ENCODE measurements at regions not wholly inside any gene's neighbourhood (a gene's known extent, or its start where the extent isn't known, plus 50 kb on each side); places are given as distances from the start of the nearest gene placed in this dataset.

DNA sequence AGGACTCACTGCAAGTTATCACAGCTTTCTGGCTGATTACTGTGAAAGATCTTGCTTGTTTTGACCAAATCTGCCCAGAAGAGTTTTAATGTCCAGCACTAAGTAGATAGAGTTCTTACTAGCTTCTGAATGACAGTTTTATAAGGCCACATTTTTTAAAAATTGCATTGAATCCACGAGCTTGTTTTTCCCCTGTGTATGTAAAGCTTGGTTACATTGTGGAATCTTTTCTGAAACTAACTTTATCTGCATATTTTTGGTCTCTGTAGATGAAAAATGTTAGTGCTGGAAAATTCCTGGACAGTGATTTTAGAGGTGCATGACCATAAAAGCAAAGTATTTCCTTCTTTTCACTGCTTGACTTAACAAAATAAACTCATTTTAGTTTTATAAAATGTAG lies 650.3 kb upstream of the FAM241A start:
- DNase-seq (ENCODE audit: low spot score), result no peak

DNA sequence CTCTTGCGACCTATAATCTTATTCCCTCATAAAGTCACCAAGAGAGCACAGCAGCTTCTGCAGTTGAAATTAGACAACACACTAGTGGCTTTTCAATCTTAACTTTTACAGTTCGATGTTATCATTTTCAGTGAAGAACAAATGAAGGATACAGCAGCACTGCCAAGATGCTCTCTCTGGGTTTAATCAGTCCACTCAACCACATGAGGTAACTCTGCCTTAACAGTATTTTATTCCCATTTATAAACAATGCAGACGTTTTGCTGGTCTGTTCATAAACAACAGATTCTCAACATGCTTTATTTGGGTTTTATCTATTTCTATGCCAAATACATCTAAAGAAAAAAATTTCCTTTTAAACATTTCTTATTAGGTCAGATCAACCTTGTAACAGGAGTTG lies 646.0 kb upstream of the FAM241A start:
- no peak for DNase-seq (ENCODE audit: low spot score)

DNA sequence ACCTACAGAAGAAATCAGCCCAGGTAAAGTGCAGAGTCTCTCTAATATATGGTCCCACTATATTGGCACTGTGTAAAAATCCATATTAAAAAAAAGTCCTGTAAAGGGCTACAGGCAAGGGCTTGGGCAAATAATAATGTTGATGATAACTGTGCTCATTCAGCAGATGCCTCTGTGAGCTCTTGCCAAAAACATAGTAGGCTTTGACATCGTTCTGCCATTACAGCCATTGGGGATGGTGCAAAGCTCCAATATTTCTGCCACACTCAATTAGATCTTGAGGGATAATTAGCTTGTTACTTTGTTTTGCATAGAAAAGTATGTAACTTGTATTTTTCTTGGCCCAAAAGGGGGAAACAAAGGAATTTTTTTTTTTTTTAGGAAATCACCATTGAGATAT lies 645.5 kb upstream of the FAM241A start:
- DNase-seq (ENCODE audit: low spot score), result no peak

DNA sequence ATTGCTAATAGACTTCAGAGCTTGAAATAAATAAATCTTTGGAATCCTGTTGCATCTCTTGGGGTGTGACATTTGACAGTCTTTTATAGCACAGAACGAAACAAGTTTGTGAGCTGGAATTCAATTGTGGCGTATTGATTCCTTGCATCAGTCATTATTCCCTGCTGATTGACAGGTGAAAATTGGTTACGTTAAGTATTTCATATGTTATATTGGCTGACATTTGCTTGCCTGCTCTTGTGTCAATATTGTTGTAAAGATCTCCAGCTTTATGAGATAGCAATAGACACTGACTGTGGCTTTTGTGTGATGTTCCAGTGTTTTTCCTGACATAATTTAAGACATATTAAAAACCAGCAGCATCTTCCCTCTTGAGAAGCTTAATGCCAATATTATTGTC lies 644.4 kb upstream of the FAM241A start:
- DNase-seq (ENCODE audit: low spot score), result no peak

DNA sequence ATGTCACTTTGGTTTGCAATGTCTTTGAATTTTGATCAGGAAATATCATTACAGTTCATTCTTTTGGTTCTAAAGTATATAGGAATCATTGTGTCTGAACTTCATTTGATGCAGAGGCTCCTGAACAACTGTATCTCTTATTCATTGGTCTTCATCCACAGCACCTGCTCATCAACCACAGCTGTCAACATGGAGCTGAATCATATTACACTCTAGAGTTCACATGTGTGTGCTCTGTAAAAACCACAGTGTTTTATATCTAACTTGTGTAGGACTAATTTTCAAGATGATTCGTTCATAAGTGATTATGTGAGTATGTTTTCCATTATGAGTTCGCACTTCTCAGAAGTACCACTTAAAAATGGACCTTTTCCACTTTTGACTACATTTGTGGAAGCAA lies 643.3 kb upstream of the FAM241A start:
- DNase-seq (ENCODE audit: low spot score), result no peak

DNA sequence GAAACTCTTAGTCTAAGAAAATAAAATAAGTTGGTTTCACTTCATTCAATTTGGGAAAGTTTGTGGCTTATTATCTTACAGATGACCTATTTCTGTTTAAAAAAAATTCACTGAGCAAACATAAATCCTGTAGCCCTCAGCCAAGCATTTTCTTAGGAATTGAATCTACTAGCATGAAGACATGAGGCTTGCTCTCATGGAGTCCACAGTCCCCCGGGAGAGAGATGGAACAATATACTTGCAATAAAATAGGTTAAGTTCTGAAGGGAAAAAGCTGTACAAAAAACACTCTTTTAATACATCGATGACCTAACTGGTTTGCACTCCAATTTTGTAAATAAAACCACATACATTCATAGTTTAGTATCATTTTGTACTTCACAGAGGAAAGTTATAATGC lies 642.6 kb upstream of the FAM241A start:
- DNase-seq (ENCODE audit: low spot score), result no peak

DNA sequence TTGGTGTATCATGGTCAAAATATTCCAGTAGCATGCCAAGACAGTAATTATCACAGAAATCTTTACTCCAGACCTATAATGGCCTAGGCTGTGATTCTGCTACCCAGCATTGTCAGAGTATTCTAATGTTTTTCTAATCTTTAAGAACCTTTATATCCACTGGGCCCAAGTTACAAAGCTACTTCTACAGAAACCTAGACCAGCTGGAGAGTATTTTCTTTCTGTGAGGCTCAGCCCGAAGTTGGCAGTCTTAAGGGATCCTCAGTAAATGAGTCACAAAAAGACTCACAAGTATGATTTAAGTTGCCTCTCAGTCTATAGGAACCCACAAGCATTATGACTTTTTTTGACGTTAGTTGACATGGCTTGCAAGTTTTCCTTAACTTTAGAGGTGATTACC lies 638.5 kb upstream of the FAM241A start:
- DNase-seq (ENCODE audit: low spot score), result peak; percentile 26

DNA sequence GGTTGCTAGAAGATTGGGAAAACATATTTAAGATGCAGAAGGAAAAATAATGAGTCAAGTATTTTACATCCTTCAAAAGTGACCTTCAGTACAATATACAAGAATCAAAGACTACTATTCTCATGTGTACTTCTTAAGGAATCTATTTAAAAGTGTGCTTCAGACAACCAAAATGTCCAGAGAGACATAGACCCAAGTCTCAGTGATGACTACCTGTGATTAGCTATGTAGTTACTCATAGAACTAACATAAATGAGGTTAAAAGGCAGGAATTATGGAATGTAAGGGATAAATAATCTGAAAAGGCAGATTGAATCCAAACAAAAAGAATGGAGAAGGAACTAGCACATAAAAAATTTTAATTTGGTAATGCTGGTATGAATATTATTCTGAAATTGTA lies 634.7 kb upstream of the FAM241A start:
- DNase-seq (ENCODE audit: low spot score), result no peak

DNA sequence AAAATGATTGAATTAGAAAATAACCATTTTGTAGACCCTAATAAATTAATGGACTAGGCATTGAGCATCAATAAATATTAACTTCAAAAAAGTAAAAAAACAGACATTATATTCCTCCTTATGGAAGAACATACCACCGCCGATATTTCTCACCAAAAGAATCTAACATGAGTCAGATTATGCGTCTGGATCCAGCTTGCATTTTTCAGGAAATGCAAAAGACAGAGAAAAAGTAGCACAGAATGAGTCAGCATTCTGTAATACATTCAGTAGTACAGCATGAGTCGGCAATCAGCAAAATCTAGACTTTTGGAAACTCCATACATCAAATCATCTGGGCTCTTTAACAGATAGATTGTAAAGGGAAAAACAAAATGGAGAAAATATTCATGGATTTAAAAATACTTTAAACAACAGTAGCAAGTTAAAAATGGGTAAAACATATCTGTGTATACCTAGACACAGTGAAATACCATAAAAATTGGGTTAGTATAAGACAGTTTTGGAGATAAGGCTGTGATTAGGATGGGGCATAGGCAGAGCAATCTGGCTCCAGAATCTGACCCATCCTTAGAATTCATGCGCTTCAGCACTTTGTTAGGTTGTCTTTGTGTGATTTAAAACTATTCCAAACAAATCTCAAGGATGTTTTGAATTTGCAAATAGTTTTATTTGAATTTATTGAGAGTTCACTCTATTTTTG lies 633.0 kb upstream of the FAM241A start:
- DNase-seq (ENCODE audit: low spot score), result peak; percentile 60

DNA sequence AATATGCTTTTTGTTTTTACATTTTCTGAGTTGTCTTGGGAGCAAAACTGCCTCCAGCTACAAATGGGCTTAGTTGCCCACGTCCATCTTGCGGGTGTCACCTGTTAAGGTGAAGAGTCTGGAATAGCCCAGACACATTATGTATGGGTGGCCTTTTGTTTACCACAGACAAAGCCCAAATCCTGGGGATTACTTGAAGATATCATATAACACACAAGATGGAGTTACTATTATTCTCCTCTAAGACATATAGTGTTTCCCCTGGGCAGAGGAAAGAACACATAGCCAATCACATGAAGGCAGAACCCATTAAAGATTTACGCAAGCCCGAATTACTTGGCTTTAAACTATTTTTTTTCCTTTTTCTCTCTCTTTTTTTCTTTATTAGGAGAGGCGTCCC lies 625.6 kb upstream of the FAM241A start:
- DNase-seq (ENCODE audit: low spot score), result no peak

DNA sequence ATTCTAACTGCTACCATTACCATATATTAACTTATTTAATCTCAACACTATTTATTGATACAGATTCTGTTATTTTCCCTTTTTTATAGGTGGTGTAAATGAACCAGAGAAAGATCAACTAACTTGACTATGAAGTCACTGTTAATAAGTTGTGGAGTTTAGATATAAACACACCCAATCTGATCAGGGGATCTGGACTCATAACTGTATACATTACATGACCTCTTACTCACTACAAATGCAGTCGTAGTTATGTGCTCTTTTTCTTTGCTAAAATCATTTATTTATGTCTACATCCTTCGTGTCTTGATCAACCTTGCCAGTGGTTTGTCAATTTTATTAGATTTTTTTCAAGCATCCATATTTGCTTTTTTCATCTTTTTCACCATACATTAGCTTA lies 614.8 kb upstream of the FAM241A start:
- DNase-seq (ENCODE audit: low spot score), result no peak

DNA sequence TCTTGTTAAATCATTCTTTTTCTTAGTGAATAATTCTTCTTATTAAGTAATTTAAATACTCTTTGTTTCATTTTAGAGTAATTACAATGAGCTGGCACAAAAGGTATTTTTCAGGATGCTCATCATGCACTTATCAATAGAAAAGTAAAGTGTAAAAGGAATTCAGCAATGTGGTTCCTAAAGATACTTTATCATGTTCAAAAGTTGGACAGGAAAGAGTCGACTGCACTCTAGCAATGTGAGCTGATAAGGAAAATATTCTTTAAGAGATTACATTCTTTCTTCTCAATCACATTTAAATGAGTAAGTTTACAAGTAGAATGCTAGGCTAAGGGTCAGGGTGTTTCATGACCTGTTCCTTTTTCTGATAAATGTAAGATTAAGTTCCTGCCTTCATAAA lies 609.5 kb upstream of the FAM241A start:
- DNase-seq (ENCODE audit: low spot score), result no peak

DNA sequence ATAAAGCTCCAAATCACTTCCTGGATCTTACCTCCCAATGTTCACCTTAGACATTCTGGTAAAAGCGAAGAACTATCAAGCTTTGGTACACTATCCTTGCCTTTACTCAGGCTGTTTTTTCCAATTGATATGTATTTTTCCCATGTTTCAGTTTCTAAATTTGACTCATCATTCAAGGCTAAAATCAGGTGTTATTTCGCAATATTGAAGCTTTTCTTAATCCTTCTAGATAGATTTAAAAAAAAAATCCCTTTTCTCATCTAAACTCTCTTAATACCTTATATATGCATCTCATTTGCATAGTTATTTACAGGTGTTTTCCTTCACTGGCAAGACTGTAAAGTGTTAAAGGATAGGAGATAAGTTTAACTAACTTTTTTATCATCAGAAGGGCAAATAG lies 608.1 kb upstream of the FAM241A start:
- DNase-seq (ENCODE audit: low spot score), result no peak

DNA sequence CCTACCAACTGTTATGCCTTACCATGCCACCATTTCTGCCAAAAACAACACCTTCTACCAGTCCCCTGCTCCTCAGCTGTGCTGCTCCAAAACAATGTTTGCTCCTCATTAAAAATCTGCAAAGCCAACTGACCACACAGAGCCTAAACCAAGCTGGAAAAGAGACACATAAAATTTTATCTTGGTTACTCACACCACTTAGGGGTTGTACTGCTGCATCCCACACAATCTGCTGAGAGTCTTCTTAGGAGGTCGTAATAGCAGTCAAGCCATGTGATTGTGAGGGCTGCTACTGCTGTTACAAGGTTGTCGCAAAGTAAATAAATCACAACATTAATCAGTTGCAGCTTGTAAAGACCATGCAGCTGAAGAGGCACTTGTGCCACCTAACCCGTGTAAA lies 607.4 kb upstream of the FAM241A start:
- DNase-seq (ENCODE audit: low spot score), result peak; percentile 53

DNA sequence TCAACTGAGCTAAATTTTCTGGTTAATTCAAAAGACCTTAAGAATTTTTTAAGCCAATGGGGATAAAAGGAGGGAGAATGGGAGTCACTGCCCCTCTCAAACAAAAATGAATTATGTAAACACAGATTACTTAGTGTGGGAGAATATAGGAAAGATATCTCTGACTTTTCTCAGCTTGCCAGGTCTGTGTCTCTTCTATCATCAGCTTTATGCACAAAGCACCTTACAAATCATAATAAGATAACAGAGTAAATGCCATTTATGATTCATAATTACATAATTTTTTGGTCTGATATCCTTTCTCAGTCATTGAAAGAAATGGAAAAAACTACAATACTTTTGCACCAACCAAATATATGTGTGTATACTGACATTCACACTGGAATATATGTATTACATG lies 604.6 kb upstream of the FAM241A start:
- no peak for DNase-seq (ENCODE audit: low spot score)

DNA sequence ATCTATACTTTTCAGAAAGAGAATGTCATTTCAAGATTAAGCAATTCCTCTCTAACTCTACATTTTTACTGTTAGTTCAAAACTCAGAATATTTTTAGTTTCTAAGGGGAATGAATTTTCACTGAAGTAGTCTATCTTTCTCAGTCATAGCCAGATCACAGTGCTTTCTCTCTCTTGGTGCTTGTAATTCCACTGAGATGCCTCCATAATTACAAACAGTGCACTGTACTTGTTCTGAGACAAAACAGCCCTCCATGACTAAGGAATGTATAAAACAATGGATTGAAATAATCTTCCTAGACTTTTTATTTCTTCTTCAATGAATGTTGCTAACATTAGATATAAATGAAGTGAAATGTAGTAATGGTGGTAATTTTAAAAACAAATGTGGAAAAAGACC lies 603.2 kb upstream of the FAM241A start:
- peak; percentile 10 for DNase-seq (ENCODE audit: low spot score)

DNA sequence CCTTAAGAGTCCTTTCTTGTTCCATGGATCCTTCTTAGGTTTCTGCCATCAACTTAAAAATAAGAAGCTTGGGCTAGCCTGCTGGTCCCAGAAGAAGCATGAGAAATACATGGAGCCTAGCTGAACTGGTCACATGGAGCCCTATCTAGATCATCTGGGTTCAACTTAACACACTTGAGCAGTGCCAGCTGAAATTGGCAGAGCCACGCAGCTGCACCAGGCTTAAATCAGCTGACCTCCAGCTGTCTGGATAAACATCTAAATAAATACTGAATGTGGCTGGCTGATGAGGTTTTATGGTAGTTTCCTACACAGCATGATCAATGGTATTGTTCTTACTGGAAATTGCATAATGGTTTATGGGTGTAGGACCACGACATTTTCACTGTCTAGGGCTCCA lies 598.4 kb upstream of the FAM241A start:
- no peak for DNase-seq (ENCODE audit: low spot score)

DNA sequence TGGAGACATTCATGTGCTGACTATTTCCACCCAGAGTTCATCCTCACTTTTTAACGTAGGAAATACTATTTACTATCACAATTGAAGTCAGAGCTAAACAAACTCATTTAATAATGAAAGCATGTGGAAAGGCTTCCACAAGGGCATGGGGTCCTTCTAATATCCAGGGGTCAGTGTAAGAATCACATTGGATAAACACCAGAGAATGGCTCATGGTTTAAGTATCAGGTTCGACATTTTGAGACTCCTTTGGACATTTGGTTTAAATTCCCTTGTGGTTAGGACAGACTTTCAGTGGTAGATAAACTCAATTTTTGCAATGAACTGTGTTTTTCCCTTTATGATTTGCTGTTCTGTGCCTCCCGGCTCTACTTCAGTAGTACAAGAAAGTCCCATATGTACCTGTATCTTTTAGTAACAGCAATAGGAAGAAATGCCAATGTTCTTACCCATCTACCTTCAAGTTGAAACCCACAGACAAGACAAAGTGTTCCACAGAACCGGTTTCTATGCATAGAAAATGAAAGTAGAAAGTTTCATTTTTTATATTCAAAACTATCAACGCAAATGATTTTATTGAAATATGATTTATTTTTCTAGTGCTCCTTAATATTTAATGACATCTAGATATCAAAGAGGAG lies 589.0 kb upstream of the FAM241A start:
- no peak for DNase-seq (ENCODE audit: low spot score)

DNA sequence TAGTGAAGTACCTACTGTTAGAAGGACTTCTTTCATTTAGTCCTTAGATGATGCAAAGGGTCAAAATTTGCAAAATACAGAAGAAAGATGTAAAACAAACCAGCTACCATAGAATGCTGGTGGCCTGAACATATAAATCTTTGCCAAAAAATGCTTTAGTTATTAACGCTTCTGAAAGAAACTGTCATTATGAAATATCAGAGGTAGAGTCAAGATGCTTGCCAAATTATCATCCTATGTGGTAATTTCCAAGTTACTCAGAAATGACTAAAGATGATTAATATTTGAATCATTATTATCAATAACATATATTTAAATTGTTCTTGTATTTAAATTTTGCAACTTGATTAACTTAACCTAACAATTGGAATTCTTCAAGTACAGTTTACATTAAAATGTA lies 588.4 kb upstream of the FAM241A start:
- no peak for DNase-seq (ENCODE audit: low spot score)

DNA sequence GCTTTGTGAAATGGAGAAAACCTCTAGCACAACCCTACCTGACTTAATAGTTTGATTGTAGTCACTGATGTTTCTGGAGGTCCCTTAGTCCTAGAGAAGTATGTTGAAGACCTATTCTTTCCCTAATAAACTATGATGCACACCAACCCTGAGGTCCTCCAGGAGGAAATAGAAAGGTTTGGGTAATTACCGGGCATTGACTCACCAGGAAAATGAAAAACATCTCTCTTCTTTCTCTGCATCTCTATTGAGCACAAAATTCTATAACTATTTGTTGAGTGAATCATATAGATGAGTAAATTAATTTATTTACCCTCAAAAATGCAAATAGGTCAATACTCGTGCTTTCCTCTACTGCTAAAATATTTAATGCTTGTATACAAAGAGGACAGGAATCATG lies 582.4 kb upstream of the FAM241A start:
- peak; percentile 20 for DNase-seq (ENCODE audit: low spot score)

DNA sequence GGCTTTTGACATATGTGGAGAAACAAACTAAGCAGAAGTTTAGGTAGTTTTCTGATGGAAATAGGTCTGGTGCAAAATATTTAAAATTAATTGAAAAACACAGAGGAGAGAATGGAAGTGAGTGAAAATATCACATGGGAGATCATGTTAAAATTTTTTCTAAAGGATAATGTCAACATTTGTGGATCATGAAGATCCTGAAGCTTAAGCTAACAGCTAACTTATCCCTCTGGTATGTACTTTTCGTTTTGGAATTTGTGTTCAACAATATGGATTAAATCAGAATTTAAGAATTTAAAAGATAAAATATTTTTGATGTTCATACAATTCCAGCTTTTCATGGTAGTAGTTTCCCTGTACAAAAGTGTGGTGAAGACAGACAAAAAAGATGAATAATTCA lies 572.8 kb upstream of the FAM241A start:
- no peak for DNase-seq (ENCODE audit: low spot score)

DNA sequence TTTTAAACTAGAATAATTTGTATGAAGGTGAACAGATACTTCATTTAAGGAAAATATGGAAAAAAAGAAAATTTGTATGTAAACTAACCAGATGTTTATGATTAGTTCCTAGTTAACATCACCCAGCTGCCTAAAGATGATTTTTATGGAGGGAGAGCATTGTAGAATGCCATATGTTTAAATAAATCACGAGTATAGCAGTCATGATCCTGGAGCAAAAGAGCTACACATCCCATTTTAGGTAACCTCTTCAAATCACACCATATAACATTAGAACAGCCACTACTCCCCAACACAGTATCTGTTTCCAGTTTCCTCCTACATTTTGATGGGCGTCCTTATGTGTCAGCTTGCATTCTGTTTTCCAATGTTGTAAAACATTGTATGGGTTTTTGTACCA lies 571.9 kb upstream of the FAM241A start:
- no peak for DNase-seq (ENCODE audit: low spot score)

DNA sequence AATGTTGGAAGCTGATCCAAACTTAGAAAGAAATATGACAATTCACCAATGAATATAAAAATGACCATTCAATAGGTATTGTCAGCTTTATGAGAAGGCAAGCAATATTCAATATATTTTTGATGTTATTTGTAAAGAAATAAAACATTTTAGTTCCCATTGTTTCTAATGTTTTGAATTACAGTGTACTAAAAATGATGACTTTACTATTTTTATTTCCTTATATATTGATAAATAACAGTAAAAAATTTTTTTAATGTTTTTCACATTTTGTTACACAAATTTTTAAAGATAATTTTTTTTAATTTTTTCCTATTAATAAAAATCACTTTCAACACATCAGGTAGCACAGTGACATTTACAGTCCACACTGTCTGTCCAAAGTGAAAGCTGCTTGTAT lies 565.5 kb upstream of the FAM241A start:
- DNase-seq (ENCODE audit: low spot score), result no peak

DNA sequence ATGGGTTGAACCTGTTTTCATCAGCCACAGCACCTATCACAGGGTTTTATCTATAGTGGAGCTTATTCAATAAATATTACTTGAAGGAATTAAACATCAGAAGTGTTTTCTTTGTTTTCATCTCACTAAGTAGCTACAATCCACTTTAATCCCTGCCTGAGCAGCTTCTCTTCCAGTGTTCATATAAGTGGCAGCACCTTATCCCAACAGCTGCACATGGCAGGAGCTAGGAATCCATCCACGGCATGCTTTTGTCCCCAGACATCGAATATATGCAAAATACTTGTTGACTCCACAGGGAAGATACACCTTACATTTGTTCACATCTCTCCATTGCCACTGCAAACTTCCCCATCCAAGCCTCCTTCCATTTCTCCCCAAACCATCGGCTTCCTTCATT lies 549.8 kb upstream of the FAM241A start:
- no peak for DNase-seq (ENCODE audit: low spot score)

Measured in AG20443 (cell line).